Liver (tissue), 8 donors: ENCODE measurements at regions not wholly inside any gene's neighbourhood (a gene's known extent, or its start where the extent isn't known, plus 50 kb on each side); places are given as distances from the start of the nearest gene placed in this dataset.
A peak's percentile ranks its signal among the peaks of the same experiment; 100 is the strongest.

Experiments
- DNase-seq: peaks from one replicate; pipeline ENCODE4 v3.0.0-alpha.2; 2017; ENCODE audit warnings: low spot score
- H3K27ac ChIP-seq, 2 donors: one replicate each; pipeline ENCODE4 v1.7.0; 2013; ENCODE audit warnings: inconsistent platforms in 2 of 2, low read length in 2 of 2, control low read depth in 1 of 2, low read depth in 1 of 2, mild to moderate bottlenecking in 1 of 2
- H3K27me3 ChIP-seq, 4 donors: one replicate each; pipeline versions ENCODE4 v1.6.1 to v1.7.0; 2013; ENCODE audit warnings: low read length in 3 of 4, inconsistent platforms in 1 of 4, mild to moderate bottlenecking in 1 of 4, moderate library complexity in 1 of 4; ENCODE audit not compliant: control insufficient read depth in 4 of 4, insufficient read depth in 4 of 4
- H3K36me3 ChIP-seq, 4 donors: one replicate each; pipeline versions ENCODE4 v1.6.1 to v1.7.0; 2013; ENCODE audit warnings: low read length in 3 of 4, mild to moderate bottlenecking in 3 of 4, low read depth in 1 of 4, moderate library complexity in 1 of 4; ENCODE audit not compliant: control insufficient read depth in 4 of 4, insufficient read depth in 3 of 4
- H3K4me1 ChIP-seq, 4 donors: one replicate each; pipeline versions ENCODE4 v1.6.1 to v1.7.0; 2013; ENCODE audit warnings: low read length in 3 of 4, mild to moderate bottlenecking in 3 of 4, moderate library complexity in 1 of 4; ENCODE audit not compliant: control insufficient read depth in 4 of 4, insufficient read depth in 4 of 4
- H3K4me3 ChIP-seq, 3 donors: one replicate each; pipeline versions ENCODE4 v1.6.1 to v1.7.0; 2013; ENCODE audit warnings: low read length in 3 of 3, control low read depth in 1 of 3, low read depth in 1 of 3, mild to moderate bottlenecking in 1 of 3
- H3K9ac ChIP-seq, 2 donors: one replicate each; pipeline ENCODE4 v1.7.0; 2013; ENCODE audit warnings: low read length in 2 of 2, mild to moderate bottlenecking in 2 of 2, moderate library complexity in 2 of 2, control low read depth in 1 of 2, low read depth in 1 of 2
- H3K9me3 ChIP-seq, 4 donors: one replicate each; pipeline versions ENCODE4 v1.6.1 to v1.7.0; 2013; ENCODE audit warnings: low read length in 3 of 4; ENCODE audit not compliant: control insufficient read depth in 4 of 4
- CTCF ChIP-seq: fragments of 150-350 bp; IDR thresholded peaks from 2 replicates; pipeline ENCODE4 v1.5.1; 2017; ENCODE audit warnings: improper control_type of control experiment, low read depth, low read length; ENCODE audit not compliant: missing input control
- EGR1 ChIP-seq, 2 donors: IDR thresholded peaks; 2 replicates each; pipeline ENCODE4 v1.6.1; 2016 to 2018; ENCODE audit warnings: antibody characterized with exemption in 2 of 2, low read depth in 2 of 2
- FOXA1 ChIP-seq: IDR thresholded peaks from 2 replicates; pipeline ENCODE4 v1.6.1; 2016; ENCODE audit warnings: antibody characterized with exemption
- FOXA2 ChIP-seq: IDR thresholded peaks from 2 replicates; pipeline ENCODE4 v1.6.1; 2016; ENCODE audit warnings: antibody characterized with exemption
- GABPA ChIP-seq, 2 donors: IDR thresholded peaks in 1 of 2; conservative IDR thresholded peaks in 1 of 2; 2 replicates each; pipeline ENCODE4 v1.6.1; 2016; ENCODE audit warnings: antibody characterized with exemption in 2 of 2, mild to moderate bottlenecking in 1 of 2, moderate library complexity in 1 of 2
- HNF4A ChIP-seq, 2 donors: conservative IDR thresholded peaks; 2 replicates each; pipeline ENCODE4 v1.6.1; 2016; ENCODE audit warnings: antibody characterized with exemption in 2 of 2, mild to moderate bottlenecking in 2 of 2
- NR2F2 ChIP-seq: IDR thresholded peaks from 2 replicates; pipeline ENCODE4 v1.6.1; 2016; ENCODE audit warnings: antibody characterized with exemption
- RAD21 ChIP-seq, 2 donors: IDR thresholded peaks; 2 replicates each; pipeline ENCODE4 v1.6.1; 2016; ENCODE audit warnings: antibody characterized with exemption in 2 of 2, mild to moderate bottlenecking in 2 of 2
- RXRA ChIP-seq, 2 donors: IDR thresholded peaks; 2 replicates each; pipeline ENCODE4 v1.6.1; 2017 to 2018; ENCODE audit warnings: antibody characterized with exemption in 2 of 2, mild to moderate bottlenecking in 1 of 2
- SP1 ChIP-seq: IDR thresholded peaks from 2 replicates; pipeline ENCODE4 v1.6.1; 2018; ENCODE audit warnings: antibody characterized with exemption, mild to moderate bottlenecking
- ZBTB33 ChIP-seq: IDR thresholded peaks from 2 replicates; pipeline ENCODE4 v1.6.1; 2016; ENCODE audit warnings: antibody characterized with exemption
- WGBS: extraction: QIAGEN DNeasy Blood & Tissue Kit; methylation state at CpG from one replicate; pipeline ENCODE4 v1.1.7; 2013; 5-methylcytosine and 5-hydroxymethylcytosine counted together
- TF ChIP-seq, protein P1 (sequence below): IDR thresholded peaks from 2 replicates; pipeline ENCODE4 v1.6.1; 2016; ENCODE audit warnings: antibody characterized with exemption
- donor health status: healthy.
- donor health status: healthy.
- donor health status: healthy.
- donor health status: healthy.
- donor health status: healthy.

DNA sequence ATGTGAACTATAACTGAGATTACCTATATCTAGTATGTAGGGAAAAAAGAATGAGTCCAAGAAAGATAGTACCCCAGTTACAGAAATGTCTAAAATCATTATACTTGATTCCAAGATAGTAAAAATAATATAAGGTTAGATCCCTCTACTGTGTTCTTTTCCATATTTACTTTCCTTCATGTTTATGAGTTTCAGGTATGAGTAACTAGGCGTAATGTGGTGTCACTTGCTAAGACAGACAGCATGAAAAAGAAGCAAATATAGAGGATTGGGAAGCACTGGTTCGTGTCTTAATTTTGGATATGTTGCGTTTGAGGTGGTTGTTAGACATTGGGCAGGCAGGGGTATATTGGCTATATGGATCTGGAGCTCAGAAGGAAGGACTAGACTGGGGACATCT, 168.1 kb upstream of the PFN2 start (continued):
- no peak for TF ChIP-seq ZBTB33
- no peak for TF ChIP-seq NR2F2

DNA sequence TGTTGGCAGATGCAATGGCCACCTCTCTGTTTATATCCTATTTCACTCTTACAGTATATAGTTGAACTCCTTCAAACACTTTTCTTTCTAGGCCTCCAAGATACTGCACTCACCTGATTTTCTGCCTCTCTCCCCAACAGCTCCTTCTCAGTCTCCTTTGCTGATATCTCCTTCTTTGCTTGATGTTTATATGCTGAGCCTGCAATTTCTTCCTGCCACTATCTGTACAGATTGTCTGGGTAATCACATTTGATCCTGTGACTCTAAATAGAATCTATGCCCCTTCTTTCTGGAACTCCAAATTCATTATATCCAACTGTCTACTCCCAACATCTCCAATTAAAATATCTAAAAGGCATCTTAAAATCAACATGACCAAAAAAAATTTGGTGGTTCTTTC, 165.5 kb upstream of the PFN2 start:
- Histone ChIP-seq H3K36me3 (no peaks in the 10 kb centered on the region), H3K9ac (no peak overlapping the region), H3K9me3 (no peaks in the 10 kb centered on the region), H3K27ac (no peak overlapping the region), H3K4me3 (no peak overlapping the region), H3K27me3 (no peaks in the 10 kb centered on the region), H3K4me1 (no peaks in the 10 kb centered on the region)
- no peak for DNase-seq
- TF ChIP-seq GABPA (IDR thresholded peaks at IDR 0.05 in 1 of 2, conservative IDR thresholded peaks at IDR 0.05 in 1 of 2) (no peak), HNF4A (conservative IDR thresholded peaks at IDR 0.05) (no peak), CTCF (no peak), RAD21 (IDR thresholded peaks at IDR 0.05) (no peak), EGR1 (IDR thresholded peaks at IDR 0.05; ENCODE audit: low read depth in 2 of 2) (no peak)

- Histone ChIP-seq H3K9me3 (no peaks in the 10 kb centered on the region), H3K27me3 (no peaks in the 10 kb centered on the region), H3K27ac (no peak overlapping the region), H3K9ac (no peak overlapping the region), H3K36me3 (no peaks in the 10 kb centered on the region), H3K4me3 (no peak overlapping the region), H3K4me1 (no peaks in the 10 kb centered on the region)
- 92% methylated on average over 1 of the region's 1 CpG for WGBS
- DNase-seq = no peak
- no peak for TF ChIP-seq ZBTB33
- TF ChIP-seq HNF4A (conservative IDR thresholded peaks at IDR 0.05) = peak; percentile 37 to 45
- TF ChIP-seq, protein P1, sequence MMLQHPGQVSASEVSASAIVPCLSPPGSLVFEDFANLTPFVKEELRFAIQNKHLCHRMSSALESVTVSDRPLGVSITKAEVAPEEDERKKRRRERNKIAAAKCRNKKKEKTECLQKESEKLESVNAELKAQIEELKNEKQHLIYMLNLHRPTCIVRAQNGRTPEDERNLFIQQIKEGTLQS = no peak
- TF ChIP-seq RXRA (IDR thresholded peaks at IDR 0.05) = no peak
- no peak for TF ChIP-seq FOXA2
- TF ChIP-seq FOXA1 = no peak
- peak; percentile 13 for TF ChIP-seq SP1
- no peak for TF ChIP-seq RAD21 (IDR thresholded peaks at IDR 0.05)
These were observed 164.6 kb upstream of the PFN2 start for GRCh38 chr3:150135287-150135721.
